MV-4-11 (cell line): ENCODE measurements at regions not wholly inside any gene's neighbourhood (a gene's known extent, or its start where the extent isn't known, plus 50 kb on each side); places are given as distances from the start of the nearest gene placed in this dataset.

Experiments used
- DNase-seq: peaks from one replicate; lab custom pipeline; 2025; lab: John Stamatoyannopoulos, UW

GRCh38 chr21:23215261-23215660 lies 2217.1 kb downstream of the NCAM2 start:
- DNase-seq, result no peak
